ENCODE measurements at regions not wholly inside any gene's neighbourhood (a gene's known extent, or its start where the extent isn't known, plus 50 kb on each side); places are given as distances from the start of the nearest gene placed in this dataset.

DNA sequence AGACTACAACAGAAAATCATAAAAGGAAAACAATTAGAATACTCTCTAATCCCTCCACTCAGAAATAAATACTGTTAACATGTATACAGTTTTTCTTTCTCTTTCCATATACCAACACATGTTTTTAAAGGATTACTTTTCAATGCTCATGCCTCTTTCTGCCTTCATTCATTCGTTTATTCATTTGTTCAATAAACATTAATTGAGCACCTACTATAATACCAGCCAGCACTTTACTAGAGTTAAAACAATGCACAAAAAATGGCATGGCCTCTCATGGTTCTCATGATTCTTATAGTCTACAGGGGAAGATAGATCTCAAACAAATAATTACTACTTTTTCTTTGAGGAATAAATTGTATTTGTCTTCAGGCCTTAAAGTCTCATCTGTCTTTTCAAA is 70.3 kb upstream of the RIPOR2 start:
- H3K4me3 ChIP-seq (ENCODE audit: low read depth, low read length), result no peak overlapping the region
- DNase-seq (ENCODE audit: low read depth), result no peak
- TF ChIP-seq, protein P1, sequence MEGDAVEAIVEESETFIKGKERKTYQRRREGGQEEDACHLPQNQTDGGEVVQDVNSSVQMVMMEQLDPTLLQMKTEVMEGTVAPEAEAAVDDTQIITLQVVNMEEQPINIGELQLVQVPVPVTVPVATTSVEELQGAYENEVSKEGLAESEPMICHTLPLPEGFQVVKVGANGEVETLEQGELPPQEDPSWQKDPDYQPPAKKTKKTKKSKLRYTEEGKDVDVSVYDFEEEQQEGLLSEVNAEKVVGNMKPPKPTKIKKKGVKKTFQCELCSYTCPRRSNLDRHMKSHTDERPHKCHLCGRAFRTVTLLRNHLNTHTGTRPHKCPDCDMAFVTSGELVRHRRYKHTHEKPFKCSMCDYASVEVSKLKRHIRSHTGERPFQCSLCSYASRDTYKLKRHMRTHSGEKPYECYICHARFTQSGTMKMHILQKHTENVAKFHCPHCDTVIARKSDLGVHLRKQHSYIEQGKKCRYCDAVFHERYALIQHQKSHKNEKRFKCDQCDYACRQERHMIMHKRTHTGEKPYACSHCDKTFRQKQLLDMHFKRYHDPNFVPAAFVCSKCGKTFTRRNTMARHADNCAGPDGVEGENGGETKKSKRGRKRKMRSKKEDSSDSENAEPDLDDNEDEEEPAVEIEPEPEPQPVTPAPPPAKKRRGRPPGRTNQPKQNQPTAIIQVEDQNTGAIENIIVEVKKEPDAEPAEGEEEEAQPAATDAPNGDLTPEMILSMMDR (IDR thresholded peaks at IDR 0.05; ENCODE audit: low read depth, low read length, missing control alignments), result no peak

DNA sequence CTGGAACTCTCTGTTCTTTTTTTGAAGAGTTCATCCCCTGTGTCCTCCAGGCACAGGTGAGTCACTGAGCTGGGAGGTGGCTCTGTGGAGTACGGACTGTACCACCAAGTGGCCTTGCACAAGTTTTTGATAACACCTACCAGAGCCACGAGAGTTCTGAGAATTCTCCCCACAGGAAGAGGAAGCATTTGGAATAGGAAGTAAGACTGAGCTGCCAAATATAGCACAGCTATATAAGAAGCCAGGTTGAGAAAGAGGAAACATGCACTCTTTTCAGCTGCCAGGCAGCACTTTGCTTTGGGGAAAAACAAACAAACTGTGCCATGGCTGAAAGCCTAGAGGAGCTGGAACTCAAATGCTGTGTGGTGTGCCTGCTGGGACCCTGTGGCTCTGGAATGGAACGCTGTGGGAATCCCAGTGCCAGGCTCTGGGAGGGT is 70.8 kb upstream of the RIPOR2 start:
- no peak for DNase-seq (ENCODE audit: low read depth)

GRCh38 chr6:25007269-25007699 is 71.5 kb upstream of the RIPOR2 start:
- DNase-seq (ENCODE audit: low read depth), result no peak
- TF ChIP-seq, protein P1 (IDR thresholded peaks at IDR 0.05; ENCODE audit: low read depth, low read length, missing control alignments), result no peak
- H3K4me3 ChIP-seq (ENCODE audit: low read depth, low read length), result no peak overlapping the region

More for the DNA sequence above, 70.8 kb upstream of the RIPOR2 start:
- no peak overlapping the region for H3K4me3 ChIP-seq (ENCODE audit: low read depth, low read length)
- TF ChIP-seq, protein P1 (IDR thresholded peaks at IDR 0.05; ENCODE audit: low read depth, low read length, missing control alignments), result no peak

- no peak overlapping the region for H3K4me3 ChIP-seq (ENCODE audit: low read depth, low read length)
- TF ChIP-seq, protein P1 (IDR thresholded peaks at IDR 0.05; ENCODE audit: low read depth, low read length, missing control alignments), result no peak
- DNase-seq (ENCODE audit: low read depth), result no peak
These were observed 73.1 kb upstream of the RIPOR2 start for GRCh38 chr6:25008707-25009392.

DNA sequence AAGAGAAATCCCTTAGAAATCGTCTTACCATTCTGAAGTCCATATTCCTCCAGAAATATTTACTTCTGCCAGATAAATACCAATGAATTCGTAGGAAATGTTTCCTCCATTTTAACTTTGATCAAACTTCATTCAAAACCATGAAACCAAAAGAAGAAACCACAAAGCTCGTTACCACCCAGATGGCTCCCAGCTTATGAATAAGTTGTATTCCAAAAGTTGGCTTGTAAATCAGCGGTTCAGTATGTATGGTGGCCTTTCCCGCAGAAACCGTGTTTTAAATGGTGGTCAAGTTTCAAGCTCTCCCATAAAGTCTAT is 73.6 kb upstream of the RIPOR2 start:
- TF ChIP-seq, protein P1 (IDR thresholded peaks at IDR 0.05; ENCODE audit: low read depth, low read length, missing control alignments), result no peak
- DNase-seq (ENCODE audit: low read depth), result no peak
- H3K4me3 ChIP-seq (ENCODE audit: low read depth, low read length), result no peak overlapping the region

DNA sequence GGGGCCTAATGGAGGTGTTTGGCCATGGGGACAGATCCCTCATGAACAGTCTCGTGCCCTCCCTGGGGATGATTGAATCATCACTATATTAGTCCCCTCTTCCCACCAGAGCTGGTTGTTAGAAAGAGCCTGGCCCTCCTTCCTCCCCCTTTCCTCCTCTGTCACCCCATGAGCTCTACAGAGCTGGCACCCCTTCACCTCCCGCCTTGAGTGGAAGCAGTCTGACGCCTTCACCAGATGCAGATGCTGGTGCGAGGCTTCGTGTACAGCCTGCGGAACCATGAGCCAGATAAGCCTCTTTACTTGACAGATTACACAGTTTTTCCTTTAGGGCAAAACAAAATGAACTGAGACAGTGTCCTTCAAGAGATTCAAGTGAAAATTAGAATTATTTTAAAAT is 74.4 kb upstream of the RIPOR2 start:
- DNase-seq (ENCODE audit: low read depth), result no peak
- no peak overlapping the region for H3K4me3 ChIP-seq (ENCODE audit: low read depth, low read length)

More for the DNA sequence above, 74.4 kb upstream of the RIPOR2 start:
- TF ChIP-seq, protein P1 (IDR thresholded peaks at IDR 0.05; ENCODE audit: low read depth, low read length, missing control alignments), result no peak
